HepG2 (cell line): ENCODE measurements at regions not wholly inside any gene's neighbourhood (a gene's known extent, or its start where the extent isn't known, plus 50 kb on each side); places are given as distances from the start of the nearest gene placed in this dataset.
A peak's percentile ranks its signal among the peaks of the same experiment; 100 is the strongest.

ENCODE experiments used
- ARID5B ChIP-seq: IDR thresholded peaks from 2 replicates; pipeline ENCODE4 v1.4.0; 2020; ENCODE audit warnings: mild to moderate bottlenecking, missing genetic modification reagents
- ARNTL ChIP-seq: sonication (generic); formaldehyde crosslinking; IDR thresholded peaks from 2 replicates; pipeline ENCODE4 v1.4.0; 2020; ENCODE audit warnings: mild to moderate bottlenecking, missing genetic modification reagents
- ATF3 ChIP-seq: sonication (generic); formaldehyde crosslinking; IDR thresholded peaks from 2 replicates; pipeline ENCODE4 v1.4.0; 2020; ENCODE audit warnings: missing genetic modification reagents
- FOXA3 ChIP-seq: IDR thresholded peaks from 2 replicates; pipeline ENCODE4 v1.6.1; 2016; ENCODE audit warnings: missing genetic modification reagents, missing compliant biosample characterization
- HOXD1 ChIP-seq: sonication (generic); formaldehyde crosslinking; IDR thresholded peaks from 2 replicates; pipeline ENCODE4 v1.5.0; 2020; ENCODE audit warnings: missing genetic modification reagents
- MAZ ChIP-seq, 2 experiments: sonication (generic) in 1 of 2; formaldehyde crosslinking in 1 of 2; IDR thresholded peaks; 2 replicates each; pipeline versions ENCODE4 v1.5.0 to v1.6.1; 2012 to 2020; ENCODE audit warnings: low read depth in 2 of 2, mild to moderate bottlenecking in 2 of 2, borderline replicate concordance in 1 of 2, improper control_type of control experiment in 1 of 2, low read length in 1 of 2, missing genetic modification reagents in 1 of 2, moderate library complexity in 1 of 2
- MXD3 ChIP-seq: IDR thresholded peaks from 2 replicates; pipeline ENCODE4 v1.6.1; 2016; ENCODE audit warnings: mild to moderate bottlenecking, missing biosample characterization, missing genetic modification reagents
- PATZ1 ChIP-seq: sonication (generic); formaldehyde crosslinking; IDR thresholded peaks from 2 replicates; pipeline ENCODE4 v1.4.0; 2020; ENCODE audit warnings: missing genetic modification reagents
- RCOR2 ChIP-seq: IDR thresholded peaks from 2 replicates; pipeline ENCODE4 v1.6.1; 2016; ENCODE audit warnings: missing biosample characterization, missing genetic modification reagents
- SALL1 ChIP-seq: sonication (generic); formaldehyde crosslinking; IDR thresholded peaks from 2 replicates; pipeline ENCODE4 v1.8.0; 2022; ENCODE audit warnings: mild to moderate bottlenecking, missing genetic modification reagents
- TGIF2 ChIP-seq: IDR thresholded peaks from 2 replicates; pipeline ENCODE4 v1.6.1; 2016; ENCODE audit warnings: control low read depth, missing compliant biosample characterization
- ZGPAT ChIP-seq: IDR thresholded peaks from 2 replicates; pipeline ENCODE4 v1.6.1; 2016; ENCODE audit warnings: mild to moderate bottlenecking
- ZNF383 ChIP-seq: sonication (generic); formaldehyde crosslinking; IDR thresholded peaks from 2 replicates; pipeline ENCODE4 v1.4.0; 2020; ENCODE audit warnings: missing genetic modification reagents, mild to moderate bottlenecking, borderline replicate concordance
- ZNF512B ChIP-seq: sonication (generic); formaldehyde crosslinking; IDR thresholded peaks from 2 replicates; pipeline ENCODE4 v1.5.1; 2020; ENCODE audit warnings: missing genetic modification reagents, mild to moderate bottlenecking, borderline replicate concordance
- ZNF597 ChIP-seq: sonication (generic); formaldehyde crosslinking; IDR thresholded peaks from 2 replicates; pipeline ENCODE4 v1.5.0; 2020; ENCODE audit warnings: missing genetic modification reagents
- ZNF616 ChIP-seq: sonication (generic); formaldehyde crosslinking; IDR thresholded peaks from 2 replicates; pipeline ENCODE4 v1.5.0; 2020; ENCODE audit warnings: low read depth, mild to moderate bottlenecking, missing genetic modification reagents
- ZNF660 ChIP-seq: sonication (generic); formaldehyde crosslinking; IDR thresholded peaks from 2 replicates; pipeline ENCODE4 v1.5.1; 2020; ENCODE audit warnings: mild to moderate bottlenecking, low read depth, missing genetic modification reagents, borderline replicate concordance
- ZNF816 ChIP-seq: sonication (generic); formaldehyde crosslinking; IDR thresholded peaks from 2 replicates; pipeline ENCODE4 v1.8.0; 2022; ENCODE audit warnings: missing genetic modification reagents, mild to moderate bottlenecking, borderline replicate concordance

GRCh38 chr7:138328215-138328614 is 131.8 kb upstream of the TRIM24 start (continued):
- no peak for TF ChIP-seq ARNTL (CRISPR knock-in tag)
- peak; percentile 29; the same call in 1 of the 2 replicates for TF ChIP-seq RCOR2
- TF ChIP-seq FOXA3 (CRISPR knock-in tag), result peak; percentile 49
- TF ChIP-seq ZNF383 (CRISPR knock-in tag), result no peak
- TF ChIP-seq ZNF512B (CRISPR knock-in tag), result no peak
- TF ChIP-seq ZNF816 (CRISPR knock-in tag), result no peak
- no peak for TF ChIP-seq ATF3
- TF ChIP-seq ZNF660, result no peak
- TF ChIP-seq ZNF597 (CRISPR knock-in tag), result no peak
- no peak for TF ChIP-seq TGIF2 (CRISPR knock-in tag)
- 0 out of 2 replicates have a peak, but pooled peaks have one; percentile 15 for TF ChIP-seq ZGPAT
- TF ChIP-seq MXD3 (CRISPR knock-in tag), result no peak
- TF ChIP-seq MAZ (IDR thresholded peaks at IDR 0.05; ENCODE audit: borderline replicate concordance, low read depth, low read length), result no peak
- no peak for TF ChIP-seq MAZ (CRISPR knock-in tag; IDR thresholded peaks at IDR 0.05; ENCODE audit: low read depth)
- TF ChIP-seq PATZ1 (CRISPR knock-in tag), result no peak
- TF ChIP-seq HOXD1, result no peak
- peak; percentile 80 for TF ChIP-seq SALL1 (CRISPR knock-in tag)
- TF ChIP-seq ZNF616, result peak; percentile 99
- TF ChIP-seq ARID5B (CRISPR knock-in tag), result peak; percentile 70
